Body of pancreas (tissue), 4 donors: ENCODE measurements at regions not wholly inside any gene's neighbourhood (a gene's known extent, or its start where the extent isn't known, plus 50 kb on each side); places are given as distances from the start of the nearest gene placed in this dataset.

Source experiments
- POLR2A ChIP-seq, 3 donors: fragments of 450-650 bp; IDR thresholded peaks; one replicate each; pipeline ENCODE4 v1.6.1; 2016; ENCODE audit warnings: antibody characterized with exemption in 3 of 3, mild to moderate bottlenecking in 2 of 3
- TF ChIP-seq, protein P1 (sequence below), 7 experiments: fragments of 450-650 bp in 4 of 7; fragments of 200-600 bp in 3 of 7; sonication (generic) in 3 of 7; IDR thresholded peaks; one replicate each; pipeline ENCODE4 v1.5.1; 2016 to 2019; ENCODE audit warnings: antibody characterized with exemption in 7 of 7

GRCh38 chr7:98731651-98732050 is 114.6 kb downstream of the NPTX2 start:
- TF ChIP-seq, protein P1, sequence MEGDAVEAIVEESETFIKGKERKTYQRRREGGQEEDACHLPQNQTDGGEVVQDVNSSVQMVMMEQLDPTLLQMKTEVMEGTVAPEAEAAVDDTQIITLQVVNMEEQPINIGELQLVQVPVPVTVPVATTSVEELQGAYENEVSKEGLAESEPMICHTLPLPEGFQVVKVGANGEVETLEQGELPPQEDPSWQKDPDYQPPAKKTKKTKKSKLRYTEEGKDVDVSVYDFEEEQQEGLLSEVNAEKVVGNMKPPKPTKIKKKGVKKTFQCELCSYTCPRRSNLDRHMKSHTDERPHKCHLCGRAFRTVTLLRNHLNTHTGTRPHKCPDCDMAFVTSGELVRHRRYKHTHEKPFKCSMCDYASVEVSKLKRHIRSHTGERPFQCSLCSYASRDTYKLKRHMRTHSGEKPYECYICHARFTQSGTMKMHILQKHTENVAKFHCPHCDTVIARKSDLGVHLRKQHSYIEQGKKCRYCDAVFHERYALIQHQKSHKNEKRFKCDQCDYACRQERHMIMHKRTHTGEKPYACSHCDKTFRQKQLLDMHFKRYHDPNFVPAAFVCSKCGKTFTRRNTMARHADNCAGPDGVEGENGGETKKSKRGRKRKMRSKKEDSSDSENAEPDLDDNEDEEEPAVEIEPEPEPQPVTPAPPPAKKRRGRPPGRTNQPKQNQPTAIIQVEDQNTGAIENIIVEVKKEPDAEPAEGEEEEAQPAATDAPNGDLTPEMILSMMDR (IDR thresholded peaks at IDR 0.05): no peak
- no peak for TF ChIP-seq POLR2A (IDR thresholded peaks at IDR 0.05)
